ENCODE measurements at regions not wholly inside any gene's neighbourhood (a gene's known extent, or its start where the extent isn't known, plus 50 kb on each side); places are given as distances from the start of the nearest gene placed in this dataset.

DNA sequence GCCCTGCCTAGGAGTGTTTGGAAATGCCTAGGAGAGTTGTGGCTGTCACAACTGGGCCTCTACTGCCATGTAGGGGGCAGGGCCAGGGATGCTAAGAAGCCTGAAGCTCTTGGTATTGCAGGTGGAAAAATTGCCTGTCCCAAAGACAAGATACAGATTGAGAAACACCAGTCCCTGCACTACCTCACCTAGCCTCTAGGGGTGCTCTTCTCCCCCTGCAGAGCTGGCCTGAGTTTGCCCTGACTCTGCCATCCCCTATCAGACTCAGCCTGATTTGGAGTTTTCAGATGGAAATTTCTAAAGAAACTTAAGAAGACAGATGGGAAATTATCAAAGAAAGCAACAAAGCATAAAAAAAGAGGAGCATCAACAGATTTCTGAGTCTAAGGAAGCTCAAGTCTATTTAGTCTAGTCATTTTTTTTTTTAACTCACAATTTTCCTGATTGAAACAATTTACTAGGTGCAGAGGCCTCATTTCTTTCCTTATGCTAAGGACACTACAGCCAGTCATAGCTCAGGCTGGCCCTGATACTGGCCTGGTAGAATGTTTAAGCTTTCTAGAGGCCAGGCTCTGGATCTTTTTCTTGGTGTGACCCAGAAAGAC, 61.4 kb upstream of the LRRN2 start:
- peak; percentile 94 for ATAC-seq
- TF ChIP-seq TCF4 (CRISPR knock-in tag; IDR thresholded peaks at IDR 0.05; ENCODE audit: borderline replicate concordance) (no peak), GLIS3 (CRISPR knock-in tag; IDR thresholded peaks at IDR 0.05) (no peak), ARNTL (CRISPR knock-in tag; IDR thresholded peaks at IDR 0.05; ENCODE audit: borderline replicate concordance, low read depth) (no peak), ZNF565 (CRISPR knock-in tag; conservative IDR thresholded peaks at IDR 0.05; ENCODE audit: low read depth) (no peak), ISL1 (CRISPR knock-in tag; IDR thresholded peaks at IDR 0.05) (no peak), RARB (CRISPR knock-in tag; IDR thresholded peaks at IDR 0.05) (no peak), ESRRG (CRISPR knock-in tag; IDR thresholded peaks at IDR 0.05) (no peak), OSR1 (CRISPR knock-in tag; IDR thresholded peaks at IDR 0.05) (no peak), CSDC2 (CRISPR knock-in tag; IDR thresholded peaks at IDR 0.05) (no peak), ZNF8 (CRISPR knock-in tag; IDR thresholded peaks at IDR 0.05) (no peak), PPARA (CRISPR knock-in tag; IDR thresholded peaks at IDR 0.05; ENCODE audit: borderline replicate concordance) (no peak), BACH2 (CRISPR knock-in tag; IDR thresholded peaks at IDR 0.05; ENCODE audit: borderline replicate concordance) (no peak), ZNF70 (CRISPR knock-in tag; IDR thresholded peaks at IDR 0.05) (no peak), ZC3H10 (CRISPR knock-in tag; IDR thresholded peaks at IDR 0.05) (no peak), TOX (CRISPR knock-in tag; IDR thresholded peaks at IDR 0.05; ENCODE audit: borderline replicate concordance) (no peak), SNAI2 (CRISPR knock-in tag; IDR thresholded peaks at IDR 0.05) (no peak)
- TF ChIP-seq, protein P1, sequence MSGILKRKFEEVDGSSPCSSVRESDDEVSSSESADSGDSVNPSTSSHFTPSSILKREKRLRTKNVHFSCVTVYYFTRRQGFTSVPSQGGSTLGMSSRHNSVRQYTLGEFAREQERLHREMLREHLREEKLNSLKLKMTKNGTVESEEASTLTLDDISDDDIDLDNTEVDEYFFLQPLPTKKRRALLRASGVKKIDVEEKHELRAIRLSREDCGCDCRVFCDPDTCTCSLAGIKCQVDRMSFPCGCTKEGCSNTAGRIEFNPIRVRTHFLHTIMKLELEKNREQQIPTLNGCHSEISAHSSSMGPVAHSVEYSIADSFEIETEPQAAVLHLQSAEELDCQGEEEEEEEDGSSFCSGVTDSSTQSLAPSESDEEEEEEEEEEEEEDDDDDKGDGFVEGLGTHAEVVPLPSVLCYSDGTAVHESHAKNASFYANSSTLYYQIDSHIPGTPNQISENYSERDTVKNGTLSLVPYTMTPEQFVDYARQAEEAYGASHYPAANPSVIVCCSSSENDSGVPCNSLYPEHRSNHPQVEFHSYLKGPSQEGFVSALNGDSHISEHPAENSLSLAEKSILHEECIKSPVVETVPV (CRISPR knock-in tag; IDR thresholded peaks at IDR 0.05): no peak
- TF ChIP-seq, protein P2, sequence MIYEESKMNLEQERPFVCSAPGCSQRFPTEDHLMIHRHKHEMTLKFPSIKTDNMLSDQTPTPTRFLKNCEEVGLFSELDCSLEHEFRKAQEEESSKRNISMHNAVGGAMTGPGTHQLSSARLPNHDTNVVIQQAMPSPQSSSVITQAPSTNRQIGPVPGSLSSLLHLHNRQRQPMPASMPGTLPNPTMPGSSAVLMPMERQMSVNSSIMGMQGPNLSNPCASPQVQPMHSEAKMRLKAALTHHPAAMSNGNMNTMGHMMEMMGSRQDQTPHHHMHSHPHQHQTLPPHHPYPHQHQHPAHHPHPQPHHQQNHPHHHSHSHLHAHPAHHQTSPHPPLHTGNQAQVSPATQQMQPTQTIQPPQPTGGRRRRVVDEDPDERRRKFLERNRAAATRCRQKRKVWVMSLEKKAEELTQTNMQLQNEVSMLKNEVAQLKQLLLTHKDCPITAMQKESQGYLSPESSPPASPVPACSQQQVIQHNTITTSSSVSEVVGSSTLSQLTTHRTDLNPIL (CRISPR knock-in tag; IDR thresholded peaks at IDR 0.05; ENCODE audit: low read depth): no peak
- TF ChIP-seq, protein P3, sequence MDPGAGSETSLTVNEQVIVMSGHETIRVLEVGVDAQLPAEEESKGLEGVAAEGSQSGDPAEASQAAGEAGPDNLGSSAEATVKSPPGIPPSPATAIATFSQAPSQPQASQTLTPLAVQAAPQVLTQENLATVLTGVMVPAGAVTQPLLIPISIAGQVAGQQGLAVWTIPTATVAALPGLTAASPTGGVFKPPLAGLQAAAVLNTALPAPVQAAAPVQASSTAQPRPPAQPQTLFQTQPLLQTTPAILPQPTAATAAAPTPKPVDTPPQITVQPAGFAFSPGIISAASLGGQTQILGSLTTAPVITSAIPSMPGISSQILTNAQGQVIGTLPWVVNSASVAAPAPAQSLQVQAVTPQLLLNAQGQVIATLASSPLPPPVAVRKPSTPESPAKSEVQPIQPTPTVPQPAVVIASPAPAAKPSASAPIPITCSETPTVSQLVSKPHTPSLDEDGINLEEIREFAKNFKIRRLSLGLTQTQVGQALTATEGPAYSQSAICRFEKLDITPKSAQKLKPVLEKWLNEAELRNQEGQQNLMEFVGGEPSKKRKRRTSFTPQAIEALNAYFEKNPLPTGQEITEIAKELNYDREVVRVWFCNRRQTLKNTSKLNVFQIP (CRISPR knock-in tag; IDR thresholded peaks at IDR 0.05; ENCODE audit: borderline replicate concordance, low read depth): no peak

DNA sequence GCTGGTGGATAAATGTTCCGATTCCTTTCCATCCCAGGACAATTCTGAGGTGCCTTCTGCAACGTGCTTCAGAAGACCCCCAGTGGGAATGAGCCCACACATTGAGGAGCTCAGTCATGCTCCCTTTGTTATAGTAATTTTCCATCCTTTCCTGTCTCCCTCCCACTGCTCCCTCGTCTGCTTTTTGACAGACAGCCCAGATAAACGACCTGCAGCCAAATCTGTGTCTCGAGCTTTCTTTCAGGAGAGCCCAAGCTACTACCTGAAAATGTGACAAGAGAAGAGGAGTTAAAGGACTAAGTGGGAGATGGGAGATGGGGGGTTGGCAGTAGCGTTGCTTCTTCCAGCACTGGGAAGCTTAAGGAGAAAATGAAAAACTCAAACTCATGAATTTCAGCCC, 65.9 kb upstream of the LRRN2 start:
- no peak for TF ChIP-seq OSR1 (CRISPR knock-in tag; IDR thresholded peaks at IDR 0.05)
- TF ChIP-seq, protein P2 (CRISPR knock-in tag; IDR thresholded peaks at IDR 0.05; ENCODE audit: low read depth): no peak
- TF ChIP-seq ZNF565 (CRISPR knock-in tag; conservative IDR thresholded peaks at IDR 0.05; ENCODE audit: low read depth): no peak
- TF ChIP-seq, protein P4, sequence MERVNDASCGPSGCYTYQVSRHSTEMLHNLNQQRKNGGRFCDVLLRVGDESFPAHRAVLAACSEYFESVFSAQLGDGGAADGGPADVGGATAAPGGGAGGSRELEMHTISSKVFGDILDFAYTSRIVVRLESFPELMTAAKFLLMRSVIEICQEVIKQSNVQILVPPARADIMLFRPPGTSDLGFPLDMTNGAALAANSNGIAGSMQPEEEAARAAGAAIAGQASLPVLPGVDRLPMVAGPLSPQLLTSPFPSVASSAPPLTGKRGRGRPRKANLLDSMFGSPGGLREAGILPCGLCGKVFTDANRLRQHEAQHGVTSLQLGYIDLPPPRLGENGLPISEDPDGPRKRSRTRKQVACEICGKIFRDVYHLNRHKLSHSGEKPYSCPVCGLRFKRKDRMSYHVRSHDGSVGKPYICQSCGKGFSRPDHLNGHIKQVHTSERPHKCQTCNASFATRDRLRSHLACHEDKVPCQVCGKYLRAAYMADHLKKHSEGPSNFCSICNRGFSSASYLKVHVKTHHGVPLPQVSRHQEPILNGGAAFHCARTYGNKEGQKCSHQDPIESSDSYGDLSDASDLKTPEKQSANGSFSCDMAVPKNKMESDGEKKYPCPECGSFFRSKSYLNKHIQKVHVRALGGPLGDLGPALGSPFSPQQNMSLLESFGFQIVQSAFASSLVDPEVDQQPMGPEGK (CRISPR knock-in tag; IDR thresholded peaks at IDR 0.05; ENCODE audit: borderline replicate concordance): no peak
- no peak for TF ChIP-seq ARNTL (CRISPR knock-in tag; IDR thresholded peaks at IDR 0.05; ENCODE audit: borderline replicate concordance, low read depth)
- TF ChIP-seq TOX (CRISPR knock-in tag; IDR thresholded peaks at IDR 0.05; ENCODE audit: borderline replicate concordance): no peak
- no peak for TF ChIP-seq ZFP30 (CRISPR knock-in tag; IDR thresholded peaks at IDR 0.05)
- no peak for TF ChIP-seq PPARA (CRISPR knock-in tag; IDR thresholded peaks at IDR 0.05; ENCODE audit: borderline replicate concordance)
- TF ChIP-seq ZNF8 (CRISPR knock-in tag; IDR thresholded peaks at IDR 0.05): no peak
- TF ChIP-seq ZC3H10 (CRISPR knock-in tag; IDR thresholded peaks at IDR 0.05): no peak
- no peak for TF ChIP-seq TCF4 (CRISPR knock-in tag; IDR thresholded peaks at IDR 0.05; ENCODE audit: borderline replicate concordance)
- ATAC-seq: no peak
